NCI-H69 (cell line): ENCODE measurements at regions not wholly inside any gene's neighbourhood (a gene's known extent, or its start where the extent isn't known, plus 50 kb on each side); places are given as distances from the start of the nearest gene placed in this dataset.
A peak's percentile ranks its signal among the peaks of the same experiment; 100 is the strongest.

Source experiments
- DNase-seq: peaks from one replicate; lab custom pipeline; 2025; lab: John Stamatoyannopoulos, UW

- no peak for DNase-seq
Observed at GRCh38 chr6:90973188-90973587, 386.3 kb upstream of the MAP3K7 start.

GRCh38 chr6:90970672-90971071, 383.8 kb upstream of the MAP3K7 start:
- no peak for DNase-seq

GRCh38 chr6:90967471-90967870, 380.6 kb upstream of the MAP3K7 start:
- no peak for DNase-seq

GRCh38 chr6:90960324-90960723, 373.5 kb upstream of the MAP3K7 start:
- no peak for DNase-seq

- no peak for DNase-seq
Observed at GRCh38 chr6:90955246-90955645, 368.4 kb upstream of the MAP3K7 start.

GRCh38 chr6:90953405-90954161, 366.7 kb upstream of the MAP3K7 start:
- DNase-seq = no peak

- DNase-seq = no peak
Observed at GRCh38 chr6:90952176-90952575, 365.3 kb upstream of the MAP3K7 start.

- no peak for DNase-seq
Observed at GRCh38 chr6:90948540-90948939, 361.7 kb upstream of the MAP3K7 start.

GRCh38 chr6:90947184-90948064, 360.6 kb upstream of the MAP3K7 start:
- DNase-seq = no peak

- no peak for DNase-seq
Observed at GRCh38 chr6:90941885-90942284, 355.0 kb upstream of the MAP3K7 start.

GRCh38 chr6:90940812-90941481, 354.1 kb upstream of the MAP3K7 start:
- DNase-seq = peak; percentile 74

- DNase-seq = no peak
Observed at GRCh38 chr6:90939906-90940305, 353.0 kb upstream of the MAP3K7 start.

- no peak for DNase-seq
Observed at GRCh38 chr6:90938122-90938521, 351.2 kb upstream of the MAP3K7 start.

GRCh38 chr6:90936286-90936685, 349.4 kb upstream of the MAP3K7 start:
- no peak for DNase-seq

- no peak for DNase-seq
Observed at GRCh38 chr6:90934966-90935365, 348.1 kb upstream of the MAP3K7 start.

- no peak for DNase-seq
Observed at GRCh38 chr6:90934081-90934480, 347.2 kb upstream of the MAP3K7 start.

- no peak for DNase-seq
Observed at GRCh38 chr6:90932351-90932750, 345.5 kb upstream of the MAP3K7 start.

GRCh38 chr6:90928051-90928450, 341.2 kb upstream of the MAP3K7 start:
- peak; percentile 9 for DNase-seq

- no peak for DNase-seq
Observed at GRCh38 chr6:90925726-90926125, 338.9 kb upstream of the MAP3K7 start.

GRCh38 chr6:90922325-90922724, 335.5 kb upstream of the MAP3K7 start:
- DNase-seq = no peak

- no peak for DNase-seq
Observed at GRCh38 chr6:90918361-90918760, 331.5 kb upstream of the MAP3K7 start.

GRCh38 chr6:90917376-90917775, 330.5 kb upstream of the MAP3K7 start:
- no peak for DNase-seq

GRCh38 chr6:90916968-90917367, 330.1 kb upstream of the MAP3K7 start:
- no peak for DNase-seq
